CD4-positive, alpha-beta T cell (primary cell): ENCODE measurements at regions not wholly inside any gene's neighbourhood (a gene's known extent, or its start where the extent isn't known, plus 50 kb on each side); places are given as distances from the start of the nearest gene placed in this dataset.

Source experiments
- ATAC-seq: fragments of 200-7000 bp; cut with Tn5 transposase; one replicate; pipeline ENCODE4 v1.10.0; 2022; ENCODE audit warnings: mild to moderate bottlenecking; ENCODE audit not compliant: poor library complexity
- CTCF ChIA-PET: fragments of 350-600 bp; sonication (Branson Sonifier 250); formaldehyde crosslinking; loops from one replicate; lab custom pipeline; 2021; ENCODE audit warnings: antibody characterized with exemption, inconsistent platforms; lab: Charles Lee
- POLR2A ChIA-PET: fragments of 350-600 bp; sonication (Branson Sonifier 250); formaldehyde crosslinking; loops from one replicate; lab custom pipeline; 2021; ENCODE audit warnings: antibody characterized with exemption, inconsistent platforms; lab: Charles Lee
- DNase-seq, 14 experiments: peaks; one replicate each; pipeline ENCODE4 v3.0.0-alpha.2; 2013 to 2020; ENCODE audit warnings: mixed read lengths in 2 of 14
- H3K27ac ChIP-seq, 2 donors: one replicate each; pipeline versions ENCODE4 v1.5.1 to v1.7.0; 2013; ENCODE audit warnings: low read length in 2 of 2, low read depth in 1 of 2, mild to moderate bottlenecking in 1 of 2
- H3K27me3 ChIP-seq, 2 experiments: 1 replicate in 1 of 2; 2 replicates in 1 of 2; pipeline versions ENCODE4 v1.6.1 to v1.7.0; 2013; ENCODE audit warnings: low read length in 2 of 2, control low read depth in 1 of 2, mild to moderate bottlenecking in 1 of 2, moderate library complexity in 1 of 2; ENCODE audit not compliant: insufficient read depth in 2 of 2, control insufficient read depth in 1 of 2
- H3K36me3 ChIP-seq: one replicate; pipeline ENCODE4 v1.6.1; 2013; ENCODE audit warnings: low read length, control low read depth; ENCODE audit not compliant: insufficient read depth
- H3K4me1 ChIP-seq: one replicate; pipeline ENCODE4 v1.6.1; 2013; ENCODE audit warnings: low read length, control low read depth; ENCODE audit not compliant: insufficient read depth
- H3K4me3 ChIP-seq: one replicate; pipeline ENCODE4 v1.5.1; 2013; ENCODE audit warnings: mild to moderate bottlenecking, low read length, moderate library complexity
- H3K9me3 ChIP-seq, 2 experiments: 1 replicate in 1 of 2; 2 replicates in 1 of 2; pipeline versions ENCODE4 v1.6.1 to v1.7.0; 2013; ENCODE audit warnings: low read length in 2 of 2, mild to moderate bottlenecking in 2 of 2, control low read depth in 1 of 2, moderate library complexity in 1 of 2; ENCODE audit not compliant: control insufficient read depth in 1 of 2, insufficient read depth in 1 of 2
- H3K27ac Mint-ChIP-seq: one replicate; pipeline ENCODE4 v1.8.0; 2020; ENCODE audit warnings: mixed read lengths
- H3K27me3 Mint-ChIP-seq: one replicate; pipeline ENCODE4 v1.8.0; 2021; ENCODE audit warnings: mixed read lengths
- H3K36me3 Mint-ChIP-seq: one replicate; pipeline ENCODE4 v1.8.0; 2021; ENCODE audit warnings: low read depth, mixed read lengths
- H3K4me1 Mint-ChIP-seq: one replicate; pipeline ENCODE4 v1.8.0; 2021; ENCODE audit warnings: low read depth, mixed read lengths
- H3K4me3 Mint-ChIP-seq: one replicate; pipeline ENCODE4 v1.8.0; 2020; ENCODE audit warnings: mild to moderate bottlenecking, mixed read lengths
- H3K9me3 Mint-ChIP-seq: one replicate; pipeline ENCODE4 v1.8.0; 2020; ENCODE audit warnings: mixed read lengths
- intact Hi-C, 2 experiments: fragments of 100-400 bp; cut with DNase I in 1 of 2; cut with micrococcal nuclease in 1 of 2; formaldehyde crosslinking; loops; one replicate each; pipeline versions ENCODE4 v1.15.1 to v1.9.0; 2023 to 2025; cut with DNase I, micrococcal nuclease
- TF ChIP-seq, protein P1 (sequence below): fragments of 200-600 bp; IDR thresholded peaks from one replicate; pipeline ENCODE4 v1.8.0; 2022; ENCODE audit warnings: antibody characterized with exemption, mild to moderate bottlenecking

DNA sequence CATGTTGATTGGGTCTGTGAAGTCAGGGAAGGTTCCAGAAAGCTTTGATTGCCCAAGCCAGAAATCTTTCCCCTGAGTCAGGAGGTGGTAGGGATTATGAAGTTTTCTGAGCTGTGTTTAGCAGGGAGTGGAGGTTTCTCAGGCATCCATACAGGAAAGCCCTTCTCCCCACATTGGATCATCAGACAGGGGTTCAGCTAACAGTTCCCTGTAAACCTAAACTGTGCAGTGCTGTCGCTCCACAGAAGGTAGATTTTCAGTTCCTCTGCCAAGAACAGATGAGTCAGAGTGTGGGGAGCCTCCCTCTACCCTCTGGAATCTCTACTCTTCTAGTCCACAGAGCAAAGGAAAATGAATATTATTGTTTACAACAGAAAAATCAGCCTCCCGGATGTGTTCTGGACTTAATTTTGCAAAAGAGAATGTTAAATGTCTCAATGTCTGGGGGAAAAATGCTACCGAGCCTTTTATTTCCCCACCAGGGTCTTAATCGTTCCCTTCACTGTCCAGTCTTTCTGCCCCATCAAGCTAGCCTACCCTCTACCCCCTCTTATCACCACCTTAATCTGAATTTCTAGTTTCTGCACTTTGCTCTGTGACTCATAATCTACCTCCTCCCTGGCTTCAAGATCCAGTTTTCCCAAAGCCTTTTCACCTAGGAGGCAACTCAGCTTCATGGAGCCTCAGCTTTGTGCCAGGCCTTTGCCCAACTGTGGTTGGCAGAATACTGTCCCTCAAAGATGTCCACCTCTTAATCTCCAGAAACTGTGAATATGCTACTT lies 355.6 kb downstream of the PRDM2 start:
- TF ChIP-seq, protein P1, sequence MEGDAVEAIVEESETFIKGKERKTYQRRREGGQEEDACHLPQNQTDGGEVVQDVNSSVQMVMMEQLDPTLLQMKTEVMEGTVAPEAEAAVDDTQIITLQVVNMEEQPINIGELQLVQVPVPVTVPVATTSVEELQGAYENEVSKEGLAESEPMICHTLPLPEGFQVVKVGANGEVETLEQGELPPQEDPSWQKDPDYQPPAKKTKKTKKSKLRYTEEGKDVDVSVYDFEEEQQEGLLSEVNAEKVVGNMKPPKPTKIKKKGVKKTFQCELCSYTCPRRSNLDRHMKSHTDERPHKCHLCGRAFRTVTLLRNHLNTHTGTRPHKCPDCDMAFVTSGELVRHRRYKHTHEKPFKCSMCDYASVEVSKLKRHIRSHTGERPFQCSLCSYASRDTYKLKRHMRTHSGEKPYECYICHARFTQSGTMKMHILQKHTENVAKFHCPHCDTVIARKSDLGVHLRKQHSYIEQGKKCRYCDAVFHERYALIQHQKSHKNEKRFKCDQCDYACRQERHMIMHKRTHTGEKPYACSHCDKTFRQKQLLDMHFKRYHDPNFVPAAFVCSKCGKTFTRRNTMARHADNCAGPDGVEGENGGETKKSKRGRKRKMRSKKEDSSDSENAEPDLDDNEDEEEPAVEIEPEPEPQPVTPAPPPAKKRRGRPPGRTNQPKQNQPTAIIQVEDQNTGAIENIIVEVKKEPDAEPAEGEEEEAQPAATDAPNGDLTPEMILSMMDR, result no peak
- CTCF ChIA-PET, result no interaction called here
- Mint-ChIP-seq H3K27ac (no peak overlapping the region), H3K27me3 (peaks cover 14% of the 10 kb centered on the region), H3K36me3 (no peaks in the 10 kb centered on the region), H3K9me3 (no peaks in the 10 kb centered on the region), H3K4me1 (no peaks in the 10 kb centered on the region), H3K4me3 (no peak overlapping the region)
- intact Hi-C loops, result no loop called here
- POLR2A ChIA-PET, result no interaction called here
- Histone ChIP-seq H3K36me3 (no peaks in the 10 kb centered on the region), H3K4me3 (no peak overlapping the region), H3K9me3 (peaks cover 0 to 5% of the 10 kb centered on the region in 2 experiments), H3K27ac (no peak overlapping the region), H3K4me1 (no peaks in the 10 kb centered on the region), H3K27me3 (peaks cover 0 to 3% of the 10 kb centered on the region in 2 experiments)
- ATAC-seq (no peak), DNase-seq (no peak)

DNA sequence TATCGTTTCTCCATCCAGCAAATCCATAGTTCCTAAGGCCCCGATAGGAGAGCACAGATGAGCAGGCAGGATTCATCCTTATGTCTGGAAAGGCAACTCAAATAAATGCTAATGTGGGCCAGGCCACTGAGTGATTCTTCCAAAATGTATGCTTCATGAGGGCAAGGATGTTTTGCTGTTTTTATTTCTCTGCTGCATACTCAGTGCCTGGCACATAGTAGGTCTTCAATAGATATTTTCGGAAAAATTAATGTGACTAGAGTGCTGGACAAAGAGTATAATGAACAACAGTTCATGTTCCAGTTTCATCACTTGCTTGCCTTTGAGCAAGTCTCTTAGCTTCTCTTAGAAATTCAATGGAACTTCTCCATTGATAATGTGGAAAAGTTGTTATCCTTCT lies 357.7 kb downstream of the PRDM2 start:
- no peaks in the 10 kb centered on the region for H3K36me3 Mint-ChIP-seq
- POLR2A ChIA-PET, result no interaction called here

DNA sequence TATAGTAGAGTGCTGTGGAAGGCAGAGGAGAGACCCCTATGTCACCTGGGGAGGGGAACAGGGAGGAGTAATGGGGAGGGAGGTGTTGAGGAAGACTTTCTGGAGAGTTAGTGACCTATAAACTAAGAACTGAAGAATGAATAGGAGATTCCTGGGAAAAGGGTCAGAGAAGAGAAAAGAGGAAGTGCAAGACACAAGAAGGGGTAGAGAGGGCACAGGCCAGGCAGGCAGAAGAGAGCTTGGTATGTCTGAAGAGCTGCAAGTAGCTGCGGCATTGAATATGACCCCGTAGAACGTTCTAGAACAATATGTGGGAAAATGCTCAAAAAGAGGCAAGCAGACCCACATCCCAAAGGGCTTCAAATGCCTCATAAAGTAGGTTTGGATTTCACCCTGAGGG lies 361.2 kb downstream of the PRDM2 start:
- Histone ChIP-seq H3K9me3 (peaks cover 0 to 7% of the 10 kb centered on the region in 2 experiments), H3K36me3 (no peaks in the 10 kb centered on the region), H3K4me1 (no peaks in the 10 kb centered on the region), H3K27me3 (peaks cover 0 to 3% of the 10 kb centered on the region in 2 experiments), H3K27ac (no peak overlapping the region), H3K4me3 (no peak overlapping the region)
- POLR2A ChIA-PET, result no interaction called here
- intact Hi-C loops, result no loop called here
- CTCF ChIA-PET, result no interaction called here
- Mint-ChIP-seq H3K9me3 (no peaks in the 10 kb centered on the region), H3K27ac (no peak overlapping the region), H3K27me3 (no peaks in the 10 kb centered on the region), H3K4me1 (no peaks in the 10 kb centered on the region), H3K36me3 (no peaks in the 10 kb centered on the region), H3K4me3 (no peak overlapping the region)
- ATAC-seq, result no peak
- TF ChIP-seq, protein P1, result no peak
- no peak for DNase-seq

More for the DNA sequence above, 357.7 kb downstream of the PRDM2 start:
- Histone ChIP-seq H3K36me3 (no peaks in the 10 kb centered on the region), H3K9me3 (peaks cover 0 to 5% of the 10 kb centered on the region in 2 experiments), H3K4me3 (no peak overlapping the region), H3K27ac (no peak overlapping the region), H3K4me1 (no peaks in the 10 kb centered on the region), H3K27me3 (peaks cover 0 to 3% of the 10 kb centered on the region in 2 experiments)
- Mint-ChIP-seq H3K4me1 (no peaks in the 10 kb centered on the region), H3K27ac (no peak overlapping the region), H3K9me3 (no peaks in the 10 kb centered on the region), H3K4me3 (no peak overlapping the region), H3K27me3 (peaks cover 7% of the 10 kb centered on the region)
- no peak for ATAC-seq
- TF ChIP-seq, protein P1, result no peak
- DNase-seq, result no peak
- intact Hi-C loops, result no loop called here
- CTCF ChIA-PET, result no interaction called here
